ENCODE measurements at regions not wholly inside any gene's neighbourhood (a gene's known extent, or its start where the extent isn't known, plus 50 kb on each side); places are given as distances from the start of the nearest gene placed in this dataset.

GRCh38 chr18:44238454-44238853 is 442.2 kb upstream of the SETBP1 start:
- no peak for TF ChIP-seq CTCF (IDR thresholded peaks at IDR 0.05; ENCODE audit: insufficient read depth, low read length, poor library complexity, severe bottlenecking)
- no peak for TF ChIP-seq EZH2phosphoT487 (conservative IDR thresholded peaks at IDR 0.05; ENCODE audit: low read length)

Data from SU-DHL-6 (cell line).